ENCODE measurements at regions not wholly inside any gene's neighbourhood (a gene's known extent, or its start where the extent isn't known, plus 50 kb on each side); places are given as distances from the start of the nearest gene placed in this dataset.

GRCh38 chr13:44833139-44833538 lies 156.1 kb downstream of the NUFIP1 start:
- no peak for TF ChIP-seq CTCF (conservative IDR thresholded peaks at IDR 0.05; ENCODE audit: low read depth, low read length)
- no peak for TF ChIP-seq EZH2 (IDR thresholded peaks at IDR 0.05; ENCODE audit: low read length, unreplicated experiment)

All from PC-3 (cell line).